GM18502 (cell line): ENCODE measurements at regions not wholly inside any gene's neighbourhood (a gene's known extent, or its start where the extent isn't known, plus 50 kb on each side); places are given as distances from the start of the nearest gene placed in this dataset.

Experiments
- ATAC-seq: cut with Tn5 transposase; IDR thresholded peaks from one replicate; pipeline ENCODE4 v1.9.1; 2021; ENCODE audit warnings: mild to moderate bottlenecking; ENCODE audit not compliant: unreplicated experiment, poor library complexity

DNA sequence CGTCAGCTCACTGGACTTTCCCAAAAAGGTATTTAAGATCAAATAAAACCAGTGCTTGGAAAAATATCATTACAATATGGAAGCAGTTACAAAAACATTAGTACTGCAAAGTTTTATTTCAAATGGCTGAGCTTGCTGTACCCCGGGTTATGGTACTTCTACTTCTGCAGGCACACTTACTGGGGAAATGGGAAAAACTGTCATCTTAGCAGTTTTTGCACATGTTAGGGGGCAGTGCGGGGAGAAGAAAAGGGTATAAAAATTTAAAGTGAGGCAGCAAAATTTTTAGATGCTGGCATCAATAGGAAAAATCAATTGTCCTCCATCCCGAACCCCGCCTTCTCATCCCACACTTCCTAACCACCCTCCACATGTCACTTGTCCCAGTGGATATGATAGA lies 133.4 kb downstream of the ATG4C start:
- no peak for ATAC-seq

DNA sequence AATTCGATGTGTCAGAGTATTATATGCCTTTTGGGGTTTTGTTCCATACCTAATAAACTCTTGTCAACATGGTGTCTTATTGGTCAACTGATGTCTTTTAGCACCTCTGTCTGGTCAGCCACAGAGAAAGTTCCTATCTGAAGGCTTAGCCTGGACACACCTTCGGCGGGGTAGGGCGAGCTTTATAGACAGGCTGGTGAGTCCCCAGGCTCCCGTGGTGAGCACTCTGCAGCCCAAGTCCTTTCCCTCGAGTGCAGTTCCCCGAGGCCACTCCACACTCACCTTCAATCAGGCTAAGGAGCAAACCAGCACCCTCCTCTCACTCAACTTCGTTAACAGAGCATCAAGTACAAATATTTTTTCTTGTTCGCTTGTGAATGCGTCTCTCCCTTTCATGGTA lies 133.9 kb downstream of the ATG4C start:
- no peak for ATAC-seq

DNA sequence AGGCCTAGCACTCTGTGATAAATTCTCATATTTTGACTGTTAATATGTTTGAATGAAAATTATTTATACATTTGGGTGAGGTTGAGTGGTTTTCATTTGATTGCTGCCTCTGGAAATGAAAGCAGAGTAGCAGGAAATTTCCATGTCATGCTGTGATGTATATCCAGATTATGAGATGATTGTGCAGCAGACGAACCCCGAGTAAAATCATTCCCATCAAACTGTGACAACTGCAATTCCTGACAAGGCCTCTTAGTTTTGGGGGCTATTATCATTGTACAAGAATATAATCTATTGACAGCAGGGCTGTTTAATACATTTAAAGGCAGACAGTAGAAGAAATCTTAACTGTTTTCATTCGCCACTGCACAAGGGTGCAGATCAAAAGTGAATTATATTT lies 134.8 kb downstream of the ATG4C start:
- no peak for ATAC-seq

DNA sequence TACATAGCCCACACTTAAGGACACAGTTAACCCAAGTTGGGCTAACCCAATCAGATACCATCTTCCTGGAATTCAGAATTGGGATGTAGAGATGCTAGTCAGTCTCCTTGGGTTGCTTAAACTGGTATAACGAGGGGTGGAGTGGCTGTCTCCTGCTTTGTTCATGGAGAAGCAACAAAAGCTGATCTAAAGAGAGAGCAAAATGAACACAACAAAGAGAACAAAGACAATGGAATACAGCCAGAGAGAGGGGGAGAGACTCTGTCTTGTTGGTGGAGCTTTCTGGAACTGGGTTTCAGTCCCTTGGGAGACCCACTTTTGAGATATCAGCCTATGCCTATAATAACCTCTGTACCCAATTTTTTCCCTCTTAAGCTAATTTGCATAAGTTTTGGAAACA lies 138.1 kb downstream of the ATG4C start:
- no peak for ATAC-seq

DNA sequence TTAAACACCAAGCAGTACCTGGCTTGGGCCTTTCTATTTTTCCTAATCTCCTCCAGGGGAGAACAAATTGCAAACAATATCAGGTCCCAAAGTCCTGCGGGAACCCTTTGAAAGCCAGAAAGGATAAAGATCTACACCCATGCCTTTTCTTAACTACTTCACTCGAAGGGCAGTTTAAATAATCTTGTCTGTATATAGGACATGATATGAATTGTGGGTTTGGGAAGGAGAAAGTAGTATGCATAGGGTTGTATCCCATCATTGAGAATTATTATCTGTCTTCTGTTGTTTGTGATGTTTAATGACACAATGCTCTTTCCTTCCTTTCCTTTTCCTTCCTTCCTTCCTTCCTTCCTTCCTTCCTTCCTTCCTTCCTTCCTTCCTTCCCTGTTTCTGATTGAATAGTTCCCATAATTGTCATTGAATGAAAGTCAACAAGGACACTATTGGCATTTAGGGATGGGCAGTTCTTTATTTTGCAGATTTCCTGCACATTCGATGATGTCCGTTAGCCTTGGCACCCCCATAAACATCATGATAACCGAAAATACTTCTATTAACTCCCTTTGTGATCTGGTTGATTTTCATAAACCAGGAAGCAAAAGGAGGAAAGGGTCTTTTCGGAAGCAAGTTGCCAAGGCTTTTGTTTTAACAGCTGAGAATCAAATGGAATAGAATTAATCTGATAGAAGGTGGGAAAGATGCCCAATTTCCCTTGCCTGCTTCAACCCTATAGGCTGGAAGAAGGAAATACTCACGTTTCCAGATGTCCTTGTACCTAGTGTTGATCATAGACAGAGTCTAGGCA lies 141.3 kb downstream of the ATG4C start:
- ATAC-seq, result no peak

DNA sequence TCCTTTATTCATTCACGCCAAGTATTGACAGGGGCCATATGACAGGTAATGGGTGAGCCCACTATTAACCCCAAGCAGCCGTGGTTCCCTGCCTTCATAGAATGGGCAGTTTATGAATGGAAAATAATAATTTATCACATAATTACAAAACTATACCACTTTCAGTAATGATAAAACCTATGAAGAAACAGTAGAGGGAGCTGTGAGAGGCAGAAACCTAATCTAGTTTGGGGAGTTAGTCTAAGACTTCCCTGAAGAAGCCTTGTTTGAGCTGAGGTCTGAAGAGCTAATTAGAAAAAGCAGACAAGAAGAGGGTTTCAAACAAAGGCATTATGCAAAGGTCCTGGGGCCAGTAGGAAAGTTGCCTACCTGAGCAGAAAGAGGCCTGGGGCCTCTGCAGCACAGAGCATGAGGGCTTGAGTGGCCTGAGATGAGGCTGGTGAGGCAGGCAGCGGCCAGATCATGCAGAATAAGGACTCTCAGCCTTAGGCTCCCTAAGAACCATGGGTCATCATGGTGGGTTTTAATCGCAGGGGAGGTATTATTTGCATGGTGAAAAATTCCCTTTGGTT lies 142.8 kb downstream of the ATG4C start:
- no peak for ATAC-seq

DNA sequence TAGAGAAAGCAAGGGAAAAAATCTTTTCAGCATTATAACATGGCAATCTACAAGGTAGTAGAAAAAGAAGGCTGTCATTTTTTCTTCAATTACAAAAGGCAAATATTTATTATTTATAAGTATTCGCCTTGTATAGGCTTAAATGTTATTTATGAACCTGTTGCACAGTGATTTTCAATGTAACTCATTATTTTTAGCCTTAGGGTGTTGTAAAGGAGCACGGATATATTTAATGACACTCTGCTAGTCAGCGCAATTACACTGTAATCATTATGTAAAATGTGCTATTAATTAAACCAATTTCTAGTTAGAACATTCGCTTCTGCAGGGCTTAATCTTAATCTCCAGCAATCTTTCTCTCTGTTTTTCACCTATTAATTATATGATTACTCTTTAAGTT lies 145.0 kb downstream of the ATG4C start:
- ATAC-seq, result no peak

DNA sequence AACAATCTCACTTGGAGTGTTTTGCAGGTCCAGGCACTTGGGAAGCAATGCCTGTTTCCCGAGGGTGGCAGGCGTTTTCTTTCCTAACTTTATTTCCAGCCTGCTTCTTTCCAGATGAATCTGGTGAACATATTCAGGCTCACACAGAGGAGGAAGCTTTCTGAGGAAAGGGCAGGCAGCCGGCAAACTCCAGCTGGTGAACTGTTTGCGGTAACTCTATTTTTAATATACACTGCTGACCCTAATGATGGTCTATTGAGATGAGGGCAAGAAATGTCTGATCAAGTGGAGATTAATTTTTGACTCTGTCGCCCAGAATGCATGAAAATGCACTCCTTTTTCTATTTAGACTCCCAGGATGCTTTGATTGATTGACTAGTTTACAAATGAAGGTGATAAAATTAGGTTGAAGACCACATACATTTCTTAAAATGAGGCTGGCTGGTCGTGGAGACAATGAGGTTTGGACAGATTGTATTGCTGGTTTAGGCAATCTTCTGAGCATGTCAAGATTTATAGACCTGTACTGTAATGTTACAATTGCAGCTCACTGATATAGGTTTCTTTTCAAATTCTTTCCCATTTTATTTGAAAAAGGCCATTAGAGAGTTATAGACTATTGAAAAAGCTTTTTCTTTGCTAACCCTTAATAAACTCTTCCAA lies 153.8 kb downstream of the ATG4C start:
- ATAC-seq, result no peak

DNA sequence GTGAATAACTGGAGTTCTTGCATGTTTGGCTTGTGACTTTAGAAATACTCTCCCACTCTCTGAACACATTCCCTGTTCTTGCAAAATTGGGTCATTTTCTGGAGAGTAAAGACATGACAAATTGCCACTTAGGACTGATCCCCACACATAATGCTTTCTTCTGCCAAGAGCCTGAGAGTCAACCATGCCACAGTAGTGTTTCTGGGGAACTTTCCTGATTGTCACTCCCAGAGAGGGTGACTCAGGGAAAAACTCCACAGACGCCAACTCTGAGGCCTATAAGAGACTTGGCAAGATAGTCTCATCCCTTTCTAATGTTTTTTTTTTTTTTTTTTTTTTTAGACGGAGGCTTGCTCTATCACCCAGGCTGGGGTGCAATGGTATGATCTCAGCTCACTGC lies 157.8 kb downstream of the ATG4C start:
- ATAC-seq, result no peak

DNA sequence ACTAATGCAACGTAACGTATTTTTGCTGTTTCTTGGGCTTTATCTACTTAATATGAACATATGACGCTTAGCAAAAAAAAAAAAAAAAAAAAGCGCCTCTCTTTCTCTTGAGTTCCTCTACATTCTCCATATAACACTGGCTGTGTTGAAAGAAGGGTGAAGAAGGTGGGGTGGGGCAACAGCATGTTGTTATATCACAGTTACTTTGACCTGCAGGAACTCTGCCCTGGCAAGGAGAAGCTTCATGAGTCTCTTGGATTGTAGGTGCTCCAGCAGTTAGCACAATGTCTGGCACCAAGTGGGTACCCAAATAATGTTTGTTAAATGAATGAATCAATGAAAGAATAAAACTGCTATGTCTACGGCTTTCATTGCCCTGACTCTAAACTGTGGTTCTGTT lies 162.6 kb downstream of the ATG4C start:
- no peak for ATAC-seq

DNA sequence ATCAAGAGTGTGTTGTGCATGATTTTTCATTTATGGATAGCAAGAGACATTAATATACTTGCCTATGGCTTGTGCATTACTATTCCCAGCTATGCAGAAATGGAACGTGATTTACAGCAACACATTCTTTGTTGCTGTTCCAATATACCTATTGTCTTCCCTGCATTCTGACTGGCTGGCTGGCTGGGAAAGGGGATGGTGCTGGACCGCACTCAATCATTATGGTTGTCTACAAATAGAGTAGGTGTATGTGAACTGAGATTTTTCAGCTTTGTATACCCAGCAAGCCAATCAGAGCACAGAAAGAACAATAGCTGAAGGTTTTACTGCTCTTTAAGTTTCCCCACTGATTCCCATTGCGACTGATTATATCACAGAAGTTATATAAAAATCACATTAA lies 167.5 kb downstream of the ATG4C start:
- no peak for ATAC-seq

DNA sequence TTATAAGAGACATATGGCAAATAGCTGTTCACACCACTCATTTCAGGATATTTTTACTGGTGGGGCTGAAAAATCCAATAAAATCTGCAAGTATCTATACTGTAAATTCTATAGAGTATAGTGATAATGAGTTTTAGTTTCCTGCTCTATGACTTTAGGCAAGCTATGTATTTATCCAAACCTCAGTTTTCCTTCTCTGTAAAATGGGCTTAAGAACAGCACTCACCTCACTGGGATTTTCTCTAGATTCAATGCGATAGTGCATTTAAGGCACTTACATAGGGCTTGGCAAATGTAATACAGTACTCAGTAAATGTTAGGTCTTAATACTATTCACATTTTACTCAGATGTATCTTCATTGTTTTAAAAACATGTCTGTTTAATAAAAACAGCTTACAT lies 168.7 kb downstream of the ATG4C start:
- ATAC-seq, result no peak

DNA sequence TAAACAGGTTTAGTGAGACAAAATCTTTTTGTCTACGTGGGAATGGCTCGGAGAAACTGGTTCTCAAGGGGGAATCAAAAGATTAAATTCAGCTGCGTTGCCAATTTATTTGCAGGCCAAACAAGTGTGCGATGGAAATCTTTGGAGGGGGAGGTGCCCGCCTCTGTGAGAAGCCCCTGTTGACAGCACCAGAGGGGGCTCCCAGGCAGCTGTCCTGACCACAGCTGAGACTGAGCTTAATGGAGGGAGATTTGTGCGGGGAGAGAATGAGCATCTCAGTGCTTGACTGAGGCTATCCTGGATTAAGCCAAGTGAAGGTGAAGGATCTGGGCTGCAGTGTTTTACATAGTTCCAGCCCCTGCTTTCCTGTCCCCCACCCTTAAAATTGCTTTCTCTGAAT lies 169.7 kb downstream of the ATG4C start:
- no peak for ATAC-seq

DNA sequence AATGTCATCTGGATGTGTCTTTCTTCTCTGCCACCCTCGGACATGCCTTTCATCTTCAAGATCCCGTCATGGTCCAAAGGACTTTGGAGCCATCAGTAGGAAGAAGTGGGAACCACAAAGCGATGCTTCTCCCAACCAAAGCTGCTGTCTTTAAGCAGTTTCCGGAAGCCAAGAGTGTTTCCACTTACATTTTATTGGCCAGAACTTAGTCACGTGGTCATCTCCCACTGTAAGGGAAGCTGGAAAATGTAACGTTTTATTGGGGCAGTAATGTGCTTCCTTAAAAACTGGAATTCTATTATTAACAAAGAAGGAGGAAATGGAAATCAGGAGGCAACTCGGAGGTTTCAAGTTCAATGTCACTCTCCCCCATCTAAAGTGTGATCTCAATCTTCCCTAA lies 170.8 kb downstream of the ATG4C start:
- ATAC-seq, result no peak

DNA sequence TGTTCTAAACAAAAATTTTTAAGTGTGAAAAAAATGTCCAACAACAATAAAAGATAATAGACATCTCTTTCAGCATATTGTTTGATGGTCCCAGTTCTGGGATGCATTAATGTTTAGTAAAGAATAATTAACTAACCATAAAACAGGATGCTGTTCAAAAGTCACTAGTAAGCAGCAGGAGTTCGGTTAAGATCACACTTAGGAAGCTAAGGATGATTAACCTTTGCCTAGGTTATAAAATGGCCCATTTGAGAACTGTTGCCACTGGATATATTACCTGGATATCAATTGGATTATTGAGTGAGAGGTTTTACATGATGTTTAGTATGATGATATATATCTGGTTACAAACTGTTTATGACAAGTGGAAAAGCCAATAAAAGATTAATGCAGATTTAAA lies 171.7 kb downstream of the ATG4C start:
- ATAC-seq, result no peak

DNA sequence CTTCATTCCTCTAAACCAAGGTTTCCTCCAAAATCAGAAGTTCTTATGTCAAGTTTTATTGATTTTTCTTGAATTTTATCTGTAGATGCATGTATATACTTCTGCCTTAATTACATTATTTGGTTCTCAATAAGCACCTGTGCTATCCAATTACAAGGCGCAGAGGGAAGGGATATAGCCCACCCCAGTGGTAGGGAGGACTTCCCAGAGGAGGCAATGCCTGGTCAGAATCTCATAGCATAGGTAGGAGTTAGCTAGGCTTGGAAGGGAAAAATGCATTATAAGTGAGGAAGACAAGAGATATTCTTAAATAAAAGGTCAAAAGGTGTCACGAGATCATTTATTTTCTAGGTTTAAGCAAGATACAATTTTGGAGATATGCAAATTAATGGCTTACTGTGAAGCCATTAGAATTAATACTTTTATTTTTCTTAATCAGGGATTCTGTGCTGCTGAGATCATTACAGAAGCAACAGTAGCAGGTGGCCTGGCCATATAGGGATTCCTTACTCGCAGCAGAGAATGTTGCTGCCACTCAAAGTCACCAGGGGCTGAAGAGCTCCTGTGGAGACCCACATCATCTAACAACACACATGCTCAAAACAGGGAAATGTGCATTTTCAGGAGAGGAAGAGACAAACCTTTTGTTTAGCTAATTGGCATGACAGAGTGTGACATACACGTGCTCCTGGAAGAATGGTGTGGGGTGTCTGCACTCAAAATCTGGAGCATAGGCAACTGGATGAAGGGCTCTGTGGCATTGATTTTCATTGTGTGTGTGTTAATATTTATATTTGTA lies 178.3 kb downstream of the ATG4C start:
- ATAC-seq, result no peak

DNA sequence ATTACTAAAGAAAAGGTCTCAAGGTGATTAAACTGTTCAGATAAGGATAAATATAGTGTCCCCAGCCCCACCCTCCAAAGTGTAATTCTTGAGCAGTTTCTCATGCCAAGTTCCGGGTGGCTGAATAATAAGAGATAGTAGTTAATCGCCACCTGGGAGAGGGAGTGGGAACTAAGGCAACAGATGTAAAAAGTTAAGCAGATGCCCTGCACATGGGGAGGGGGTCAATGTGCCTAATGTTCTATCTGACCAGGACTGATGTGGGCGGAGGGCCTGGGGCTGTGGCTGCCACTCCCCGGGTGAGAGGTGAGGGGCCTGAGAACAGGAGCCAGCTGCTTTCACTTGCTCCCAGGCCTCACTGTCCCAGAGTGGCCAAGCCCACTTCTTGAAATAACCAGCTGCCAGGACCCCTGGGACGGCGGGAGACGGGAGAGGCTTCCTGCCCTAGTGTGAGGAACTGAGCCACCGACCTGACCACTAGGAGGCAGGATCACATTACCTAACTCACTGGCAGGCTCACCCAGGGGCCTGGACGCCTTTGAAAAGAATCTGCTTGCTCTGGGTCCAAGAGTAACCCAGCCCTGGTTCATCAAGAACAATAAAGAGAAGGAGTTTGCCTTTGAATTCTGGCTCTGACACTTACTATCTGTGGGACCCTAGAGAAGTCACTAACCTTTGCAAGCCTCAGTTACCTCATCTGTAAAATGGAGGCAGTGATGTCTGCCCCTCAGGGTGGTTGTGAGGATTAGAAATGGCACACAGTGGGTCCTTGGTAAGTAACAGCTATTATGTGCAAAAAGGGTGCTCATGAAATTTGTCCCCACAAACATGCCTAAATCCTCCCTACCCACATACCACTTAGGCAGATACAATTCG lies 179.2 kb downstream of the ATG4C start:
- peak; percentile 77 for ATAC-seq

DNA sequence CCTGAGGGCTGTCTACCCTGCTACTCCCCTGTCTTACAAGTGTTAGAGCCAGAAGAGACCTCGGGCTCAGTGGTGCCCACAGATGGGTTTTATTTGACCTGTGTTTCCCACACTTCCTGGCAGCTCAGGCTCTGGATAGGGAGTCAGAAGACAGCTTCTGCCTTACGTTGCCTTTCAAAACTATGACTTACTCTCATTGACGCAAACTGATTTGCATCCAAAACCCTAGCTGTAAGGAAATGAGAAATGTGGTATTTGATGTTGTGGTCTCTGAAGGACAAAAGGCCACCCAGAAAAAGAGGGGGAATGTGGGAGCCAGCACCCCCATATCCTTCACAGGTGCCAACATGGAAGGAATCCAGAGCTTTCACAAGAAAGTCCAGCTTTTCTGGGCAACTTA lies 180.2 kb downstream of the ATG4C start:
- peak; percentile 66 for ATAC-seq

DNA sequence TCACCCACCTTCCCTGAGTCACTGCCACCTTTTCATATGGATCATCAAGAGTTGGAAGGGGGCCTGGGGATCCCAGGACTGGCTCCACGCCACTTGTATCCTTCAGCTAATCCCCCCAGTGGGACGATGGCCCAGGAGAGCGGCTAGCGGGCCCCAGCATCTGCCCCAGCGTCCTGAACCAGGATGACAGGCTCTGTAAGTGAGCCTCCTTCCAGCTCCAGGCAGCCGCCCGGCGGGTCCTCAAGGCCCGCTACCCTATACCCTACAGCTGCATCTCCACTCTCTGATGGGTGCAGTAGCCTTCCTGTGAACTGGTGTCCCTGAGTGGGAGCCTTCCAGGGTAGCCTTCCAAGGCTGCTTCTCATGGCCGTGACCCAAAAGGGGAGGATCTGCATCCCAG lies 183.1 kb downstream of the ATG4C start:
- no peak for ATAC-seq

DNA sequence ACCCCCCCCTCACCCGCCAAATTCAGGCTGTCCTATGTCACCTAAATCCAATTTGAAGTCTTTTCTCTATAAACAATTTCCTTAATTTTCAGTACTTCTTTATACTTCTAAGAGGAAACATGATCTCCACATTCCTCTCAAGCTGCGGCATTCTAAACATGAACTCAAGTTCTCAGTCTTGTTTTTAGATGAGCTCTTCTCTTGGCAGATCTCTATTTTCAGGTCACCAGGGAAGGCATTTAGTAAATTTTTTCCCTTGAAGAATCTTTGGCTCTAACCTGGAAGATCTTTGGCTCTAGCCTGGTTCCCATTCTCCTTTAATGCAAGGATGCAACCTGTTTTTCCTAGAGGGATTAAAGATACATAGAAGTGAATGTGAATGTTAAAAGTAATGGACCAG lies 193.4 kb downstream of the ATG4C start:
- no peak for ATAC-seq
